ENCODE measurements at regions not wholly inside any gene's neighbourhood (a gene's known extent, or its start where the extent isn't known, plus 50 kb on each side); places are given as distances from the start of the nearest gene placed in this dataset.

- no peak for DNase-seq (ENCODE audit: low read depth in 2 of 2)
These were observed 56.6 kb upstream of the PRDM11 start for GRCh38 chr11:45089676-45090499.

DNA sequence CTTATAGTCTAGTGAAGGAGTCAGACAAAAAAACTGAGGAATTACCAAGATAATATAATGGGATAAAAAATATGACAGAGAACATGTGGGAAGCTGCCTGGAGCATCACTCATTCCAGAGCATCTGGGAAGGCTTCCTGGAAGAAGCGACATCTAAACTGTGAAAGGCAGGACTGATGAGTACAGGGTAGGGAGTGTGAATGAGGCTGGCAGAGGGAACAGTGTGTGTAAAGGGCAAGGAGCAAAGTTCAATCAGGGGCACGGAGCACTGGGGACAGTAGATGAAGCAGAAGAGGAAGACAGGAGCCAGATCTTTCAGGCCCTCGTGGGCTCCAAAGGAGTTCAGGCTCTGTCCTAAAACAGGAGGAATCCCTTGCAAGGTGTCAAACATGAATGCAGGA, 55.8 kb upstream of the PRDM11 start:
- no peak for DNase-seq (ENCODE audit: low read depth in 2 of 2)

- DNase-seq (ENCODE audit: low read depth in 2 of 2): no peak
These were observed 54.7 kb upstream of the PRDM11 start for GRCh38 chr11:45091563-45092403.

DNA sequence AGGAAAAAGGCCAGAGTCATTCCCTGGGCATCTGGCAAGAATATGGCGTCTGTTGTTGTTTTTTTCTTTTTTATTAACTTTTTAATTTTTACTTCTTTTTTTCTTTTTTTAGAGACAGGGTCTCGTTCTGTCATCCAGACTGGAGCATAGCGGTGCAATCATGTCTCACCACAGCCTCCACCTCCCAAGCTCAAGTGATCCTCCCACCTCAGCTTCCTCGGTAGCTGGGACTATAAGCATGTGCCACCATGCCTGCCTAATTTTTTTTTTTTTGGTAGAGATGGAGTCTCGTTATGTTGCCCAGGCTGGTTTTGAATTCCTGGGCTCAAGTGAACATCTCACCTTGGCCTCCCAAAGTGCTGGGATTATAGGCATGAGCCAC, 54.0 kb upstream of the PRDM11 start:
- DNase-seq (ENCODE audit: low read depth in 2 of 2): no peak

DNA sequence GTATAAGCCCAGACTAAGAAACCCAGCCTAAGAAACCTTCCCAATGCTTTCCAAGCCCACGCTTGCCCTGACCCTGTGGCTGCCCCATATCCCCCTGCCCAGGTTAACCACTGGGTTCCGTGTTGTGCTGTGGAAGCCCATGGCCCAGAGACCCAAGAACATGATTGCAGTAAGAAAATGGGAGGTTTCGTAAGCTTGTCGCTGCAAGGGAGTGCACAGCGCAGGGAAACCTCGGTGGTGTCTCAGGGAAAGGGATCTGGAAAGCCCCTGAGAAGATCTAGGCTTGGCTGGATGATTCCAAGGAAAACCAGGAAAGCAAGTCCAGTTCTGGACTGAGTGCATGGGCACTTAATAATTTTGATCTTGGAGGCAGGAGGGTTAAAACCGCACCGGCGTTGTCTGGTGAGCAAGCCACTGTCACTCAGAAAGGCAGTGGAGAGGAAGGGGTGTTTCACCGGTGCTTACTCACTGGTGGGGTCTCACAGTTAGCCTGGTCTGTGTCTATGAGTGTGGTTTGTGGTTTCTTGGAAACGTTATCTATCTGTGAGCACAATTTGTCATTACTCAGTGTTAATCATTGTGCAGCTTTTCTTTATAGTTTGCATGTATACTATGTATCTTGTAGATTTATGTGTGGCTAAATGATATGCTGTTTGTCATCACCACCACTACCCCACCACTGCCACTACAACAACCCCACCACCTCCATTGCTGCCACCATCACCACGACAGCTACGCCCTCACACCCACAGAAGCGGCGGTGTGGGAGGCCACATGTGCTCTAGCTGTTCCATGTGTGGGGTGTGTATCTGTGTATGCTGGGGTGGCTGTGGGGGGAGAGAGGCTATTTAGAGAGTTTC, 53.3 kb upstream of the PRDM11 start:
- no peak for DNase-seq (ENCODE audit: low read depth in 2 of 2)

GRCh38 chr11:45093761-45094455, 52.5 kb upstream of the PRDM11 start:
- DNase-seq (ENCODE audit: low read depth in 2 of 2): no peak

DNA sequence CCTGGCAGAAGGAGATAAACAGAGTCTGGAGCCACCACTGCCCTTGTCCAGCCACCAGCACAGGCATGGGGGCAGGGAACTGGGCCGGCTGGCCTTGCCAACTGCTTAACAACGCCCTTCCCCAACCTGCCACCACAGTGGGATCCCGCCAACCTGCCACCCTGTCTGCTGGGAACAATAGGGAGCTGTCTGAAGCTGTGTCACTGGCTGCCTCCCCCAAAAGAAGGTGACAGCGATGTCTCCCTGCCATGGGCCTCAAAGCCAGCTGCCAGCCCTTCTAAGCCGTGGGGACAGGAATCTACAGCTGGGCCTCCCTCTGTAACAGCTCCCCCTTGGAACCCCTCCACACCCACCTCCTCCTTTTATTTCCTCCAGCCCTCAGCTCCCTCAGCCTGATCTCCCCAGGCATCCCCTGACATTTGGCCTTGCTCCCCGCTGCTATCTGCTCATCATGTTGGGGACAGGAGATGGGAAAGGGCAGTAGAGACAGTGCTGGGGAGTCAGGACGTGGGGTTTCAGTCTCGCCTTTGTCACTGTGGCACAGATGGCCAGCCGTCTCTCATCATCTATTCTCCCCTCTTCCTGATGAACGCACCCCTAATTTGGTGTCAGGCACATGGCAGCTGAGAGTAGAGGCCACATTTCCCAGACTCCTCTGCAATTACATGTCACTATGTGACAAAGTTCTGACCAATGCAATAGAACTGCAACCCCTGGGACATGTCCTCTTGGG, 51.3 kb upstream of the PRDM11 start:
- DNase-seq (ENCODE audit: low read depth in 2 of 2): no peak

- no peak for DNase-seq (ENCODE audit: low read depth in 2 of 2)
These were observed 50.8 kb upstream of the PRDM11 start for GRCh38 chr11:45095691-45096010.

DNA sequence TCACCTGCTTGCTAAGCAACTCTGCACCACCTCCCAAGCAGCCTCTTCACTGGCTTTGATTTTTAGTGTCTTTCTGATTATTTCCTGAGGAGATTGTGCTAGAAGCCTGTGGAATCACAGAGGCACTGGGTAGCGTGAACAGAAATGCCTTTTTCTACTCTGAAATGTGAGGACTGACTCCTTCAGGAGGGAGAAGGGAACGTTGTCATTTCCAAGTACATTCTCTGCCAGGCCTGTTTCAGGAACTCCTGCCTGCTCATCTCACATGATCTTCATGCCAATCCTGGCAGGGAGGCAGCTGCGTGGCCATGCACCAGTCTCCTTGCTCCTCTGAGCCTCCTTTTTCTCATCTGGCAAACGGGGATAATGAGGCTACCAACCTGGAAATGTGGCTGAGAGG, 49.8 kb upstream of the PRDM11 start:
- DNase-seq (ENCODE audit: low read depth in 2 of 2): no peak

All from stimulated activated CD4-positive, alpha-beta T cell treated with anti-CD3 and anti-CD28 coated beads, Interleukin-4, amount 100 ng/mL, for 48 hours (primary cell).